Neural cell (in vitro differentiated cells): ENCODE measurements at regions not wholly inside any gene's neighbourhood (a gene's known extent, or its start where the extent isn't known, plus 50 kb on each side); places are given as distances from the start of the nearest gene placed in this dataset.

Experiments
- H2AFZ ChIP-seq: fragments of 200-600, 300-800 bp; sonication (generic), shearing (Covaris generic); 2 replicates; pipeline ENCODE4 v1.6.0; 2014; ENCODE audit warnings: low read depth, mild to moderate bottlenecking, antibody characterized with exemption, low read length, moderate library complexity
- H3F3A ChIP-seq: fragments of 200-600 bp; shearing (Covaris generic); 2 replicates; pipeline ENCODE4 v1.6.1; 2016; ENCODE audit warnings: mild to moderate bottlenecking, moderate library complexity, mixed read lengths, antibody characterized with exemption, low read length; ENCODE audit not compliant: insufficient read depth, poor library complexity, severe bottlenecking
- H3K27ac ChIP-seq: fragments of 200-600, 300-800 bp; sonication (generic), shearing (Covaris generic); 2 replicates; pipeline ENCODE4 v1.5.1; 2014; ENCODE audit warnings: mild to moderate bottlenecking, low read length, moderate library complexity
- H3K27me3 ChIP-seq: fragments of 300-800, 200-600 bp; sonication (generic), shearing (Covaris generic); 2 replicates; pipeline ENCODE4 v1.6.0; 2014; ENCODE audit warnings: mild to moderate bottlenecking, low read depth, low read length, moderate library complexity; ENCODE audit not compliant: insufficient read depth
- H3K36me3 ChIP-seq: fragments of 300-800, 200-600 bp; sonication (generic), shearing (Covaris generic); 2 replicates; pipeline ENCODE4 v1.5.1; 2014; ENCODE audit warnings: mild to moderate bottlenecking, antibody characterized with exemption, low read length, moderate library complexity; ENCODE audit not compliant: insufficient read depth
- H3K4me2 ChIP-seq: fragments of 300-800, 200-600 bp; sonication (generic), shearing (Covaris generic); 2 replicates; pipeline ENCODE4 v1.6.0; 2014; ENCODE audit warnings: mild to moderate bottlenecking, low read length
- H3K4me3 ChIP-seq: fragments of 300-800, 200-600 bp; sonication (generic), shearing (Covaris generic); 2 replicates; pipeline ENCODE4 v1.5.1; 2014; ENCODE audit warnings: mild to moderate bottlenecking, low read length, moderate library complexity
- H3K79me2 ChIP-seq: fragments of 200-600 bp; shearing (Covaris generic); replicated peaks from 2 replicates; pipeline ENCODE4 v1.6.0; 2014; ENCODE audit warnings: mild to moderate bottlenecking, low read length, moderate library complexity; ENCODE audit not compliant: insufficient read depth
- H3K9ac ChIP-seq: fragments of 300-800, 200-600 bp; sonication (generic), shearing (Covaris generic); 2 replicates; pipeline ENCODE4 v1.6.1; 2016; ENCODE audit warnings: mild to moderate bottlenecking, low read length, mixed read lengths
- H3K9me2 ChIP-seq: fragments of 200-600 bp; shearing (Covaris generic); 2 replicates; pipeline ENCODE4 v1.6.1; 2016; ENCODE audit warnings: mild to moderate bottlenecking, low read length, mixed read lengths; ENCODE audit not compliant: insufficient read depth
- H3K9me3 ChIP-seq: fragments of 200-600, 300-800 bp; sonication (generic), shearing (Covaris generic); 2 replicates; pipeline ENCODE4 v1.6.1; 2016; ENCODE audit warnings: mild to moderate bottlenecking, mixed run types, low read length, moderate library complexity, mixed read lengths
- H4K20me1 ChIP-seq: fragments of 200-600 bp; shearing (Covaris generic); 2 replicates; pipeline ENCODE4 v1.6.1; 2016; ENCODE audit warnings: mild to moderate bottlenecking, mixed run types; ENCODE audit not compliant: insufficient read depth
- CTCF ChIP-seq: fragments of 450-650 bp; IDR thresholded peaks from 2 replicates; pipeline ENCODE4 v1.5.1; 2014; ENCODE audit warnings: antibody characterized with exemption, mild to moderate bottlenecking, moderate library complexity; ENCODE audit not compliant: poor library complexity, severe bottlenecking
- EP300 ChIP-seq: fragments of 450-650 bp; conservative IDR thresholded peaks from 2 replicates; pipeline ENCODE4 v1.6.1; 2014; ENCODE audit warnings: antibody characterized with exemption, mild to moderate bottlenecking, moderate library complexity; ENCODE audit not compliant: poor library complexity, severe bottlenecking
- EZH2 ChIP-seq: fragments of 200-600, 300-800 bp; shearing (Covaris generic), sonication (generic); IDR thresholded peaks from 2 replicates; pipeline ENCODE4 v1.6.1; 2014; ENCODE audit warnings: antibody characterized with exemption, low read length, borderline replicate concordance, mild to moderate bottlenecking; ENCODE audit not compliant: insufficient read depth, poor library complexity, severe bottlenecking
- MXI1 ChIP-seq: fragments of 450-650 bp; conservative IDR thresholded peaks from 2 replicates; pipeline ENCODE4 v1.6.1; 2014; ENCODE audit warnings: antibody characterized with exemption, mild to moderate bottlenecking; ENCODE audit not compliant: poor library complexity, severe bottlenecking
- POLR2AphosphoS5 ChIP-seq: IDR thresholded peaks from 2 replicates; pipeline ENCODE4 v1.6.1; 2012
- RAD21 ChIP-seq: fragments of 450-650 bp; conservative IDR thresholded peaks from 2 replicates; pipeline ENCODE4 v1.6.1; 2014; ENCODE audit warnings: antibody characterized with exemption, mild to moderate bottlenecking, moderate library complexity
- REST ChIP-seq: IDR thresholded peaks from 2 replicates; pipeline ENCODE4 v1.6.1; 2012; ENCODE audit warnings: borderline replicate concordance
- SMC3 ChIP-seq: fragments of 450-650 bp; conservative IDR thresholded peaks from 2 replicates; pipeline ENCODE4 v1.6.1; 2014; ENCODE audit warnings: antibody characterized with exemption, mild to moderate bottlenecking, moderate library complexity; ENCODE audit not compliant: poor library complexity
- TAF1 ChIP-seq: IDR thresholded peaks from 2 replicates; pipeline ENCODE4 v1.6.1; 2012; ENCODE audit warnings: low read depth

- H3K9me3 ChIP-seq, result no peaks in the 10 kb centered on the region
- no peaks in the 10 kb centered on the region for H4K20me1 ChIP-seq
- no peak overlapping the region for H3K27ac ChIP-seq
- TF ChIP-seq EZH2, result no peak
- TF ChIP-seq TAF1, result no peak
- TF ChIP-seq MXI1, result no peak
- TF ChIP-seq REST, result no peak
- no peak for TF ChIP-seq SMC3
- no peak for TF ChIP-seq CTCF
- no peak for TF ChIP-seq EP300
- no peak overlapping the region for H3K9ac ChIP-seq
- H3K4me2 ChIP-seq, result no peak overlapping the region
- H3K27me3 ChIP-seq, result no peaks in the 10 kb centered on the region
- H3K9me2 ChIP-seq, result no peaks in the 10 kb centered on the region
- H3F3A ChIP-seq, result no peaks in the 10 kb centered on the region
- no peak overlapping the region for H3K4me3 ChIP-seq
- no peaks in the 10 kb centered on the region for H3K79me2 ChIP-seq
- H2AFZ ChIP-seq, result no peak overlapping the region
- H3K36me3 ChIP-seq, result no peaks in the 10 kb centered on the region
Observed at GRCh38 chr18:41324020-41324791, 630.8 kb upstream of the PIK3C3 start.

DNA sequence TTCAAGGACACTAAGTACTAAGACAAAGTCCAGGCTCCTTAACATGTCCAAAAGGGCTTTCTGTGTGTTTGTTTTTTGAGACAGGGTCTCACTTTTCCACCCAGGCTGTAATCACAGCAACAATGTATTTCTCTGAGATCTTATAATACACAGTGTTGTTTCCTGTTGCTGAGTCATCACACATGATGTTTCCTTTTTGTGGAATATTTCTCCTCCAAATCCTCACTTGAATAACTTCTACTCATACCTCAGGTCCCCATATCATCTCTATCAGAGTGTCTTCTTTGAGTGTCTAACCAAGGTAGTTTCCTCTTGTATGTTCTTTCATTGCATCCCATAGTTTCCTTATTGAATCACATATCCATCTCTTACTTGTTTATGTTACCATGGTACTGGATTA, 632.0 kb upstream of the PIK3C3 start:
- no peak overlapping the region for H3K4me3 ChIP-seq
- no peak overlapping the region for H3K4me2 ChIP-seq
- no peaks in the 10 kb centered on the region for H3K79me2 ChIP-seq
- H4K20me1 ChIP-seq, result no peaks in the 10 kb centered on the region
- H3K27ac ChIP-seq, result no peak overlapping the region
- H2AFZ ChIP-seq, result no peak overlapping the region
- H3F3A ChIP-seq, result no peaks in the 10 kb centered on the region
- TF ChIP-seq CTCF, result no peak
- TF ChIP-seq SMC3, result no peak
- no peak for TF ChIP-seq EP300
- no peak for TF ChIP-seq POLR2AphosphoS5
- no peak for TF ChIP-seq REST
- TF ChIP-seq MXI1, result no peak
- TF ChIP-seq TAF1, result no peak
- no peak for TF ChIP-seq EZH2
- TF ChIP-seq RAD21, result no peak
- no peaks in the 10 kb centered on the region for H3K27me3 ChIP-seq
- H3K9me3 ChIP-seq, result no peaks in the 10 kb centered on the region
- H3K36me3 ChIP-seq, result no peaks in the 10 kb centered on the region
- H3K9me2 ChIP-seq, result no peaks in the 10 kb centered on the region
- H3K9ac ChIP-seq, result no peak overlapping the region
